Neural cell (in vitro differentiated cells): ENCODE measurements at regions not wholly inside any gene's neighbourhood (a gene's known extent, or its start where the extent isn't known, plus 50 kb on each side); places are given as distances from the start of the nearest gene placed in this dataset.

Experiments used
- CTCF ChIP-seq: fragments of 450-650 bp; IDR thresholded peaks from 2 replicates; pipeline ENCODE4 v1.5.1; 2014; ENCODE audit warnings: antibody characterized with exemption, mild to moderate bottlenecking, moderate library complexity; ENCODE audit not compliant: poor library complexity, severe bottlenecking
- EZH2 ChIP-seq: fragments of 200-600, 300-800 bp; shearing (Covaris generic), sonication (generic); IDR thresholded peaks from 2 replicates; pipeline ENCODE4 v1.6.1; 2014; ENCODE audit warnings: antibody characterized with exemption, low read length, borderline replicate concordance, mild to moderate bottlenecking; ENCODE audit not compliant: insufficient read depth, poor library complexity, severe bottlenecking
- POLR2AphosphoS5 ChIP-seq: IDR thresholded peaks from 2 replicates; pipeline ENCODE4 v1.6.1; 2012
- SMC3 ChIP-seq: fragments of 450-650 bp; conservative IDR thresholded peaks from 2 replicates; pipeline ENCODE4 v1.6.1; 2014; ENCODE audit warnings: antibody characterized with exemption, mild to moderate bottlenecking, moderate library complexity; ENCODE audit not compliant: poor library complexity

- TF ChIP-seq CTCF (no peak), SMC3 (no peak), EZH2 (no peak), POLR2AphosphoS5 (no peak)
Observed at GRCh38 chr2:238600506-238601432, 174.0 kb downstream of the ASB1 start.
